Stimulated activated CD4-positive, alpha-beta T cell treated with anti-CD3 and anti-CD28 coated beads, TNF-alpha, amount 100 ng/mL, for 24 hours (primary cell): ENCODE measurements at regions not wholly inside any gene's neighbourhood (a gene's known extent, or its start where the extent isn't known, plus 50 kb on each side); places are given as distances from the start of the nearest gene placed in this dataset.

Source experiments
- DNase-seq, 3 experiments: peaks; one replicate each; pipeline ENCODE4 v3.0.0-alpha.2; 2020; ENCODE audit warnings: low read depth in 3 of 3

GRCh38 chr6:140909156-140909555 is 1223.6 kb upstream of the GJE1 start:
- DNase-seq: no peak

GRCh38 chr6:140908505-140908904 is 1224.2 kb upstream of the GJE1 start:
- DNase-seq: no peak

DNA sequence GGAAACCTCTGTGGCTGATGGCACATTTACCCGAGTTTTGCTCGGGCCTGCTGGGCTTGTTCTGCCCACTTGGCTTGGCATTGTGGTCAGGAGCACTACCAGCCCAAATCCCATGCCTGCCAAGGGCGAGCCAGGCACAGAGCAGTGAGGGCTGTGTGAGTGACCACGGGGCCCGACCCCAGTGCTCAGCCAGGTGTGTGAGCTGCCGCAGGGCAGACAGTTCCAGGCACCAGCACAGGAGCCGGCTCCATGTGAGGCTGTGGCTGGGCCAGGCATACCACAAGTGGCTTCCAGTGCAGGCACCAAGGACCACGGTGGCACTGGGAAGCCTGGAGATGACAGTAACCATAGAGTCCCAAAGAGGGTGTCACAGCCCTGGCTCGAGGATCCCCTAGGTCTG is 1225.5 kb upstream of the GJE1 start:
- DNase-seq: no peak

GRCh38 chr6:140905724-140906123 is 1227.0 kb upstream of the GJE1 start:
- DNase-seq: no peak

DNA sequence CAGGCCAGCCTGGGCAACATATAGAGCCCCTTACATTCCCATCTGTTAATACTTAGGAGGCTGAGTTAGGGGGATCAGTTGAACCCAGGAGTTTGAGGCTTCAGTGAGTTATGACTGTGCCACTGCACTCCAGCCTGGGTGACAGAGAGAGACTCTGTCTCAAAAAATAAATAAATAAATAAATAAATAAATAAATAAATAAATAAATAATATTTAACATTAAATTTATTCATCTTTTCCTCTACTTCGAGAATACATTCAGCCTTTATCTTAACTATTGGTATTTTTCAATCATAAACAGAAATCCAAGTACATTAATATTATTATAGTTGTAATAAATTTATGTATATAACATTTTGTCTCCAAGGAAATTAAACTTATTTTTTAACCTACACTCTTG is 1227.7 kb upstream of the GJE1 start:
- DNase-seq: no peak

DNA sequence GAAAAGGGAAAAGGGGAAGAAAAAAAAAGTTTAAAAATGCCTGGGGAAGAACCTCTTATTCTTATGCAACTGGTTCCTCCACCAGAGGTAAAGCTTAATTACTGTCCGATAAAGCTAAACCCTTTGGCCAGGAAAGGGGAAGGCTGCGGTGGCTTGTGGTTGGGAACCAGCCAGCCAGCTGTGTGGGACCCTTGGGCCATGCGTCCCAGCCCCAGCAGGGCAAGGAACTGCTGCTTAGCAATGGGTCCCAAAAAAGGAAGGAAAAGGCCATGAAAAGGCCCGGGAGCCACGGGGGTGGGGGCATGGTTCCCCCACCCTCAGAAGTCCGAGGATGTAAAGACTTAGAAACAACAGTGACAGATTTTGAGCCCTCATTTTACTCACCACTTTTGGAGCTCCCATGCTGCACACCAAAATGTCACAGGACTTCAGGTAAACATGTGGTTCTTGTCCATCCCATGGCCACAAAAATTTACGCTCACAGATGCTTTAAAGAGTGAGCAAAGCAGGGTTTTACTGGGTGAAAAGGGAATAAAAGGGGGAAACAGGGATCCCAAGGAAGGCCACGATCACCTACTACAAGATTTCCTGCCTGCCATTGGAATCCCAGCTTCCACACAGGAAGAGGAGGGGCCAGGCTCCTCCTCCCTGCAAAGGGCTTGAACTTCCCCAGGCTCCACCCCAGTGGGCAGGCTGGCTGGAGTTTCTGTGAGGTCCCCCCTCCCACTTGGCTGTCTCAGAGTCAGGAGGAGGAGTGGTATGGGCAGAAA is 1234.7 kb upstream of the GJE1 start:
- no peak for DNase-seq

- no peak for DNase-seq
Measured at GRCh38 chr6:140897349-140897748, 1235.4 kb upstream of the GJE1 start.

- no peak for DNase-seq
Measured at GRCh38 chr6:140893432-140893831, 1239.3 kb upstream of the GJE1 start.

- DNase-seq: no peak
Measured at GRCh38 chr6:140879946-140880345, 1252.8 kb upstream of the GJE1 start.

GRCh38 chr6:140874066-140874465 is 1258.7 kb upstream of the GJE1 start:
- DNase-seq: no peak

- no peak for DNase-seq
Measured at GRCh38 chr6:140872885-140873284, 1259.8 kb upstream of the GJE1 start.

DNA sequence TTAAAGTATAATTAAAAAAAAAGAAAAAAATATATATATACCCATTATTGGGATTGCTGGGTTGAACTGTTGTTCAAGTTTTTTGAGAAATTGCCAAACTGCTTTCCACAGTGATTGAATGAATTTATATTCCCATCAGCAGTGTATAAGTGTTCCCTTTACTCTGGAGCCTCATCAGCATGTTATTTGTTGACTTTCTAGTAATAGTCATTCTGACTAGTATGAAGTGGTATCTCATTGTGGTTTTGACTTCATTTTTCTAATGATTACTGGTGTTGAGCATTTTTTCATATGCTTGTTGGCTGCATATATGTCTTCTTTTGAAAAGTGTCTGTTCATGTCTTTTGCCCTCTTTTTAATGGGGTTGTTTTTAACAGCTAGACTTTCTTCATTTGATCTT is 1260.8 kb upstream of the GJE1 start:
- no peak for DNase-seq

- DNase-seq: no peak
Measured at GRCh38 chr6:140867336-140867735, 1265.4 kb upstream of the GJE1 start.

DNA sequence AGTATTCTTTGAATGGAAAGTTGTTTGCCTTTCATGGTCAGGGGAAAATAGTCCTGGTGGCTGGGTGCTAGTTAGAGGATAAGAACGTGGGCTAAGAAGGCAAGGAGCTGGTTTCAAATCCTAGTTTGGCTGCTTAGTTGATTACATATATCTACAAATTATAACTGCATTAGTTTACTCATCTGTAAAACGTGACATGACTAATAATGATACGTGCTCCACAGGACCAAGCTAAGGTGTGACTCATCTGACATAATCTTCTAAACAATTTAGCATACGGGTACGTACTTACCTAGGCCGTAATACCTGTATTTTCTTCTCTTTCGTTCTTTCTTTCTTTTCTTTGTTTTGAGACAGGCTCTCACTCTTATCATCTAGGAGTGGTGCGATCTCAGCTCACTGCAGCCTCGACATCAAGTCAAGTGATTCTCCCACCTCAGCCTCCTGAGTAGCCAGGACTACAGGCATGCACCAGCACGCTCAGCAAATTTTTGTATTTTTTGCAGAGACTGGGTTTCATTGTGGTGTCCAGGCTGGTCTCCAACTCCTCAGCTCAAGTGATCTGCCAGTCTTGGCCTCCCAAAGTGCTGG is 1274.2 kb upstream of the GJE1 start:
- no peak for DNase-seq

GRCh38 chr6:140857739-140858380 is 1274.9 kb upstream of the GJE1 start:
- DNase-seq: no peak

GRCh38 chr6:140855520-140855919 is 1277.2 kb upstream of the GJE1 start:
- DNase-seq: no peak

GRCh38 chr6:140854318-140854717 is 1278.4 kb upstream of the GJE1 start:
- no peak for DNase-seq

DNA sequence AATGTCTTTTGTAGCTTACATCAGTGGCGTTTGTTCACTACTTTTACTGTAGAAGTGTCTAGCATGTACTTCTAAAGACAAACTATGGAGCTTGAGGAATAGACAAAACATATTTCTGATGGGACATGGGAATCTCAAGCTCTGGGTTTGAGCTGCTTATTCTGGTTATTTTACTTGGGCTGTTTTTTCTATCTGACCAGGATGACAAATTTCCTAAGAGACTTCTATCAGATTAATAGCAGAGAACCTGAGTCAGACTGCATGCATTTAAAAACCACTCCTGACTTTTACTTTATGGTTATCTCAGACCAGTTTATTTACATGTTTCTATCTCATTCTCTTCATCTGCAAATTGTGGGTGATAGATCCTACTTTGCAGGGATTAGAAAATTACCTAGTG is 1282.3 kb upstream of the GJE1 start:
- DNase-seq: no peak

DNA sequence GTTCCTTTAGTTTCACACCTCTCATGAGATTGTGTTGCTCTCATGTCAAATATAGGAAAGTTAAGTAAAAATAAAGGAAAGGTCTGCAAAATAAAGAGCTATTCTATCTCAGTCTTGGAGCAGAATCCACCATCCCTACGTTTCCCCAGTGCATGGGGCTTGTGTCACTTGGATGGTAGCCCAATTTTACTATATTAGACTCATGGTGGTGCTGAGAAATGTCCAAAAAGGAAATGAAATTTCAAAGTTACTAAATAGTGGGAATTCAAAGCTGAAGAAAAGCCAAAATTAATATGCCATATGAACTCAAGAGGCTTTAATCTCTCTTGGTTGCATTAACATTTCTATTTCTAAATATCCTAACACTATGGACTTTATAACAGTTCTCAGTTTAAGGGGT is 1283.3 kb upstream of the GJE1 start:
- no peak for DNase-seq

- no peak for DNase-seq
Measured at GRCh38 chr6:140847262-140847645, 1285.5 kb upstream of the GJE1 start.

- DNase-seq: no peak
Measured at GRCh38 chr6:140846503-140847261, 1286.0 kb upstream of the GJE1 start.

- no peak for DNase-seq
Measured at GRCh38 chr6:140845701-140846100, 1287.0 kb upstream of the GJE1 start.

- no peak for DNase-seq
Measured at GRCh38 chr6:140844167-140844566, 1288.6 kb upstream of the GJE1 start.
